Skeletal muscle tissue (tissue), 3 donors: ENCODE measurements at regions not wholly inside any gene's neighbourhood (a gene's known extent, or its start where the extent isn't known, plus 50 kb on each side); places are given as distances from the start of the nearest gene placed in this dataset.

ENCODE experiments used
- H3K27ac ChIP-seq: one replicate; pipeline ENCODE4 v1.7.0; 2013; ENCODE audit warnings: mild to moderate bottlenecking, low read depth, low read length, inconsistent platforms
- H3K27me3 ChIP-seq, 3 donors: one replicate each; pipeline ENCODE4 v1.7.0; 2013; ENCODE audit warnings: low read length in 3 of 3; ENCODE audit not compliant: control insufficient read depth in 3 of 3, insufficient read depth in 3 of 3
- H3K36me3 ChIP-seq, 3 donors: one replicate each; pipeline ENCODE4 v1.7.0; 2013; ENCODE audit warnings: low read length in 3 of 3; ENCODE audit not compliant: control insufficient read depth in 3 of 3, insufficient read depth in 3 of 3
- H3K4me1 ChIP-seq, 3 donors: one replicate each; pipeline ENCODE4 v1.7.0; 2013; ENCODE audit warnings: low read length in 3 of 3, mild to moderate bottlenecking in 3 of 3; ENCODE audit not compliant: control insufficient read depth in 3 of 3, insufficient read depth in 3 of 3
- H3K4me3 ChIP-seq, 3 donors: one replicate each; pipeline ENCODE4 v1.7.0; 2013; ENCODE audit warnings: low read length in 3 of 3
- H3K9ac ChIP-seq, 3 donors: one replicate each; pipeline ENCODE4 v1.7.0; 2013; ENCODE audit warnings: low read length in 3 of 3, mild to moderate bottlenecking in 3 of 3, moderate library complexity in 2 of 3, low read depth in 1 of 3
- H3K9me3 ChIP-seq, 3 donors: one replicate each; pipeline ENCODE4 v1.7.0; 2013; ENCODE audit warnings: low read length in 3 of 3; ENCODE audit not compliant: control insufficient read depth in 3 of 3
- donor health status: Osteomylitis.

DNA sequence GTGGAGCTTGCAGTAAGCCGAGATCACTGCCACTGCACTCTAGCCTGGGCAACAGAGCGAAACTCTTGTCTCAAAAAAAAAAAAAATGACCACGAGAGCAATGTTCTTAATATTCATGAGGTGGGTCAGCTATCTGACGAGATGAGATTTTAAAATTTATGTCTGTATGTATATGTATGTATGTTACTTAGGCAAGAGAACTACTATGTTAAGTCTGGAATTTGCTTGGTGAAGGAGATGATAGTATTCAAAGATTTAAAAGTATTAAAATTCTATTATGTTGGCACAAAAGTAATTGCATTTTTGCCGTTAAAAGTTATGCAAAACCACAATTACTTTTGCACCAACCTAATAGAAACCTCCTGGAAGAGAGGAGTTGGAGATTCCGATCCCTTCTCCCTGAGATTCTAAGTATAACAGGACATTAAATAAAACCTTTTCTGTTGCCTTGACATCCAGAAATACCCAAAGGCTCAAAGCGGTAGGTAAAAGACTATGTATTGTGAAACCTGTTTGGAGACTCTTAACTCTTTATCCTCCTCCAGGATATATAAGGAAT, 114.3 kb upstream of the TNS3 start:
- Histone ChIP-seq H3K4me3 (no peak overlapping the region), H3K27me3 (no peaks in the 10 kb centered on the region), H3K4me1 (no peaks in the 10 kb centered on the region), H3K27ac (no peak overlapping the region), H3K36me3 (no peaks in the 10 kb centered on the region), H3K9ac (no peak overlapping the region), H3K9me3 (peaks cover 0 to 2% (median 0%) of the 10 kb centered on the region in 3 donors)

DNA sequence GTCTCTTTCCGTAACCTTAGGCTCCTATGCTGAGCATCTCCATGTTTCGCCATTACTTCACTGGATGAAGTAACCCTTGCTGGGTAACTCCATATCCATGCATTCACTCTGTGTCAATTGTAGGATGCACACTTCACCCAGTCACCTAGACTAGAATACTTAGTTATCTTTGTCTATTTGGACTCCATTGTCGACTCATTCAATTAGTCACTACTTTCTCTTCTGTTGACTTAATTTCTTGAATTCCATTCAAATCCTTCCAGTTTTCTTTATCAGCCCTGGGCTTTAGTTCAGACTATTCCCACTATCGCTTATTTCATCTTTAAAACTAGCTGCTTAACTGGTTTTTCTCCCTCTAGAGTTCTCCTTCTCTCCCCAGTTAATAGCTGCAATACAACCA, 111.3 kb upstream of the TNS3 start:
- no peaks in the 10 kb centered on the region for H3K4me1 ChIP-seq
- H3K9me3 ChIP-seq, result no peaks in the 10 kb centered on the region
- no peaks in the 10 kb centered on the region for H3K36me3 ChIP-seq
- H3K9ac ChIP-seq, result no peak overlapping the region
- no peak overlapping the region for H3K4me3 ChIP-seq
- H3K27me3 ChIP-seq, result no peaks in the 10 kb centered on the region
- H3K27ac ChIP-seq, result no peak overlapping the region

- Histone ChIP-seq H3K4me1 (no peaks in the 10 kb centered on the region), H3K36me3 (no peaks in the 10 kb centered on the region), H3K27ac (no peak overlapping the region), H3K9ac (no peak overlapping the region), H3K9me3 (no peaks in the 10 kb centered on the region), H3K4me3 (no peak overlapping the region), H3K27me3 (no peaks in the 10 kb centered on the region)
These were observed 110.1 kb upstream of the TNS3 start for GRCh38 chr7:47691988-47692387.

- no peaks in the 10 kb centered on the region for H3K36me3 ChIP-seq
- no peaks in the 10 kb centered on the region for H3K27me3 ChIP-seq
- no peak overlapping the region for H3K27ac ChIP-seq
- no peaks in the 10 kb centered on the region for H3K9me3 ChIP-seq
- no peaks in the 10 kb centered on the region for H3K4me1 ChIP-seq
- no peak overlapping the region for H3K4me3 ChIP-seq
- no peak overlapping the region for H3K9ac ChIP-seq
These were observed 109.1 kb upstream of the TNS3 start for GRCh38 chr7:47690902-47691558.

GRCh38 chr7:47689558-47689957, 107.6 kb upstream of the TNS3 start:
- no peak overlapping the region for H3K9ac ChIP-seq
- H3K27me3 ChIP-seq, result no peaks in the 10 kb centered on the region
- no peaks in the 10 kb centered on the region for H3K9me3 ChIP-seq
- no peak overlapping the region for H3K4me3 ChIP-seq
- H3K4me1 ChIP-seq, result no peaks in the 10 kb centered on the region
- no peak overlapping the region for H3K27ac ChIP-seq
- H3K36me3 ChIP-seq, result no peaks in the 10 kb centered on the region

- Histone ChIP-seq H3K9ac (no peak overlapping the region), H3K27ac (no peak overlapping the region), H3K9me3 (no peaks in the 10 kb centered on the region), H3K4me3 (no peak overlapping the region), H3K27me3 (no peaks in the 10 kb centered on the region), H3K4me1 (no peaks in the 10 kb centered on the region), H3K36me3 (no peaks in the 10 kb centered on the region)
These were observed 106.6 kb upstream of the TNS3 start for GRCh38 chr7:47688311-47689100.

DNA sequence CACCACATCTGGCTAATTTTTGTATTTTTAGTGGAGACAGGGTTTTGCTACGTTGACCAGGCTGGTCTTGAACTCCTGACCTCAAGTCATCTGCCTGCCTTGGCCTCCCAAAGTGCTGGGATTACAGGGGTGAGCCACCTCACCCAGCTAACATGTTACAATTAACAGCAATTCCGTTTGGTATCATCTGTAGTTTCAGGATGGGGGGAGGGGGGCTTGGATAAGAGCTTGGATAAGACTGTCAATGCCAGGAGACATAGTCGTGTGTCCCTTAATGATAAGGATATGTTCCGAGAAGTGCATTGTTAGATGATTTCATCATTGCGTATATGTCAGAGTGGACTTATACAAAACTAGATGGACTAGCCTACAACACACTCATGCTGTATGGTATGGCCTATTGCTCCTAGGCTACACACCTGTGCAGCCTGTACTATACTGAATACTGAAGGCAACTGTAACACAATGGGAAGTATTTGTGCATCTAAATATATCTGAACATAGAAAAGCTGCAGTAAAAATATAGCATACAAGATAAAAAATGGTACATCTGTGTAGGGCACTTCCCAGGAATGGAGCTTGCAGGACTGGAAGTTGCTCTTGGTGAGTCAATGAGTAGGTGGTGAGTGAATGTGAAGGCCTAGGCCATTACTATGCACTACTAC, 103.9 kb upstream of the TNS3 start:
- Histone ChIP-seq H3K9ac (no peak overlapping the region), H3K36me3 (no peaks in the 10 kb centered on the region), H3K27me3 (no peaks in the 10 kb centered on the region), H3K4me1 (no peaks in the 10 kb centered on the region), H3K4me3 (no peak overlapping the region), H3K9me3 (no peaks in the 10 kb centered on the region), H3K27ac (no peak overlapping the region)

DNA sequence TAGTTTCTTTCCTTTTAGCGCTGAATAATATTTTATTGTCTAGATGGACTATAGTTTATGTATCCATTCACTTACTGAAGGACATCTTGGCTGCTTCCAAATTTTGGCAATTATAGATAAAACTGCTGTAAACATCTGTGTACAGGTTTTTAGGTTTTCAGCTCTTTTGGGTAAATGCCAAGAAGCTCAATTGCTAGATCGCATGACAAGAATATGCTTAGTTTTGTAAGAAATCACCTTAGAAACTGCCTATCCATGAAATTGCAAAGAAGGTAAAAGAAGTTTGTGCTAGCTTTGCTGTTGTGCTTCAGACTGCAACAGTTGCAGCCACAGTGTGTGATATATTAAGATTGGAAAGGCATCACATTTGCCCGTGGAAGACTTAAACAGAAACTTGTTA, 103.2 kb upstream of the TNS3 start:
- H3K4me1 ChIP-seq, result no peaks in the 10 kb centered on the region
- H3K4me3 ChIP-seq, result no peak overlapping the region
- no peak overlapping the region for H3K27ac ChIP-seq
- H3K9me3 ChIP-seq, result no peaks in the 10 kb centered on the region
- no peaks in the 10 kb centered on the region for H3K27me3 ChIP-seq
- no peak overlapping the region for H3K9ac ChIP-seq
- H3K36me3 ChIP-seq, result no peaks in the 10 kb centered on the region

DNA sequence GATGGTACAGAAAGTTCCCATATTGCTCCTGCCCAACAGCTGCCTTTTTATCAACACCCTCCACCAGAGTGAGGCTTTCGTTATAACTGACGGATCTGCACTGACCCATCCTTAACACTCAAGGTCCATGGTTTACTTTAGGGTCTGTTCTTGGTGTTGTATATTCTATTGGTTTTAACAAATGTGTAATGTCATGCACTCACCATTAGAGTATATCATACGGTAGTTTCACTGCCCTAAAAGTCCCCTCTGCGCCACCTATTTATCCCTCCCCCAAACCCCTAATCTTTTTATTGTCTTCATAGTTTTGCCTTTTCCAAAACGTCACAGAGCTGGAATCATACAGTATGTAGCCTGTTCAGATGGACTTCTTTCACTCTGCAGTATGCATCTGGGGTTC, 102.8 kb upstream of the TNS3 start:
- Histone ChIP-seq H3K27me3 (no peaks in the 10 kb centered on the region), H3K9ac (no peak overlapping the region), H3K9me3 (no peaks in the 10 kb centered on the region), H3K4me1 (no peaks in the 10 kb centered on the region), H3K4me3 (no peak overlapping the region), H3K27ac (no peak overlapping the region), H3K36me3 (no peaks in the 10 kb centered on the region)

GRCh38 chr7:47683485-47683898, 101.6 kb upstream of the TNS3 start:
- Histone ChIP-seq H3K27me3 (no peaks in the 10 kb centered on the region), H3K4me3 (no peak overlapping the region), H3K9me3 (no peaks in the 10 kb centered on the region), H3K27ac (no peak overlapping the region), H3K36me3 (no peaks in the 10 kb centered on the region), H3K9ac (no peak overlapping the region), H3K4me1 (no peaks in the 10 kb centered on the region)
